Esophagus squamous epithelium (tissue), 4 donors: ENCODE measurements at regions not wholly inside any gene's neighbourhood (a gene's known extent, or its start where the extent isn't known, plus 50 kb on each side); places are given as distances from the start of the nearest gene placed in this dataset.

Experiments
- POLR2A ChIP-seq, 4 donors: fragments of 450-650 bp; IDR thresholded peaks; one replicate each; pipeline ENCODE4 v1.6.1; 2017; ENCODE audit warnings: antibody characterized with exemption in 4 of 4, mild to moderate bottlenecking in 4 of 4, moderate library complexity in 3 of 4
- TF ChIP-seq, protein P1 (sequence below), 6 experiments: fragments of 450-650 bp in 4 of 6; fragments of 200-600 bp in 2 of 6; sonication (generic) in 2 of 6; IDR thresholded peaks; one replicate each; pipeline ENCODE4 v1.5.1; 2016 to 2019; ENCODE audit warnings: antibody characterized with exemption in 6 of 6, mild to moderate bottlenecking in 4 of 6, moderate library complexity in 4 of 6

DNA sequence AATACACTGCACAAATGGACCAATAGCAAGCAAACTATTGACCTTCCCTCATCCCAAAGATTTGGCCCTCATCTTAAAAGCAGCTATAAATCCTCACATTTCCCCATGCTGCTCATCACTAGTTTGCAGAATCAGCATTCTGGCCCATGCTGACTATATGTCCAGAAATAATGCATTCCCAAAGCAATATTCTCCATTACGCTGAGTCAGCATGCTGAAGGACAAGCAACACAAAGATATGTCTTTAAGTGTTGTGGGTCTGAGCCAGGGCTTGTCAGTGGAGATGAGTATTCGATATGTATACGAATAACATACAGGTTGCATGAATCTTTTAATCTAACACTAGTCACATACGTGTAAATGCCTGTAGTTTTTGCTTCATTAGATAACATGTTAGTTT is 1045.0 kb upstream of the DDX18 start:
- TF ChIP-seq, protein P1, sequence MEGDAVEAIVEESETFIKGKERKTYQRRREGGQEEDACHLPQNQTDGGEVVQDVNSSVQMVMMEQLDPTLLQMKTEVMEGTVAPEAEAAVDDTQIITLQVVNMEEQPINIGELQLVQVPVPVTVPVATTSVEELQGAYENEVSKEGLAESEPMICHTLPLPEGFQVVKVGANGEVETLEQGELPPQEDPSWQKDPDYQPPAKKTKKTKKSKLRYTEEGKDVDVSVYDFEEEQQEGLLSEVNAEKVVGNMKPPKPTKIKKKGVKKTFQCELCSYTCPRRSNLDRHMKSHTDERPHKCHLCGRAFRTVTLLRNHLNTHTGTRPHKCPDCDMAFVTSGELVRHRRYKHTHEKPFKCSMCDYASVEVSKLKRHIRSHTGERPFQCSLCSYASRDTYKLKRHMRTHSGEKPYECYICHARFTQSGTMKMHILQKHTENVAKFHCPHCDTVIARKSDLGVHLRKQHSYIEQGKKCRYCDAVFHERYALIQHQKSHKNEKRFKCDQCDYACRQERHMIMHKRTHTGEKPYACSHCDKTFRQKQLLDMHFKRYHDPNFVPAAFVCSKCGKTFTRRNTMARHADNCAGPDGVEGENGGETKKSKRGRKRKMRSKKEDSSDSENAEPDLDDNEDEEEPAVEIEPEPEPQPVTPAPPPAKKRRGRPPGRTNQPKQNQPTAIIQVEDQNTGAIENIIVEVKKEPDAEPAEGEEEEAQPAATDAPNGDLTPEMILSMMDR (IDR thresholded peaks at IDR 0.05), result no peak
- TF ChIP-seq POLR2A (IDR thresholded peaks at IDR 0.05), result no peak
